Adrenal gland (tissue), 9 donors: ENCODE measurements at regions not wholly inside any gene's neighbourhood (a gene's known extent, or its start where the extent isn't known, plus 50 kb on each side); places are given as distances from the start of the nearest gene placed in this dataset.

Experiments
- DNase-seq, 7 donors: peaks; one replicate each; pipeline ENCODE4 v3.0.0-alpha.2; 2019 to 2020
- H3K27ac ChIP-seq, 5 donors: fragments of 200-600 bp; sonication (generic) in 4 of 5; 1 replicate in 3 of 5; 2 replicates in 2 of 5; pipeline versions ENCODE4 v1.5.1 to v1.8.0; 2016 to 2020; ENCODE audit warnings: mild to moderate bottlenecking in 1 of 5
- H3K27me3 ChIP-seq: fragments of 200-600 bp; 2 replicates; pipeline ENCODE4 v1.8.0; 2021
- H3K36me3 ChIP-seq, 2 donors: fragments of 200-600 bp; replicated peaks in 1 of 2; 1 replicate in 1 of 2; 2 replicates in 1 of 2; pipeline versions ENCODE4 v1.5.1 to v1.8.0; 2018 to 2022
- H3K4me1 ChIP-seq, 2 donors: fragments of 200-600 bp; replicated peaks in 1 of 2; 1 replicate in 1 of 2; 2 replicates in 1 of 2; pipeline versions ENCODE4 v1.5.1 to v1.8.0; 2018 to 2021
- H3K4me3 ChIP-seq, 4 donors: fragments of 200-600 bp; sonication (generic) in 3 of 4; one replicate each; pipeline ENCODE4 v1.5.1; 2016 to 2018
- H3K9me3 ChIP-seq, 3 donors: fragments of 200-600 bp; sonication (generic) in 1 of 3; replicated peaks in 1 of 3; 1 replicate in 2 of 3; 2 replicates in 1 of 3; pipeline versions ENCODE4 v1.5.1 to v1.8.0; 2016 to 2021
- POLR2A ChIP-seq, 2 donors: fragments of 450-650 bp; IDR thresholded peaks; one replicate each; pipeline ENCODE4 v1.6.1; 2017; ENCODE audit warnings: antibody characterized with exemption in 2 of 2, mild to moderate bottlenecking in 2 of 2, moderate library complexity in 1 of 2
- WGBS, 4 donors: extraction: QIAGEN DNeasy Blood & Tissue Kit in 2 of 4; methylation state at CpG; one replicate each; pipeline versions ENCODE4 v1.1.5 to v1.1.7; 2013 to 2017; 5-methylcytosine and 5-hydroxymethylcytosine counted together
- intact Hi-C, 2 donors: fragments of 100-400 bp; cut with DNase I; formaldehyde crosslinking; loops; one replicate each; pipeline versions ENCODE4 v1.14.1 to v1.15.0; 2022 to 2023
- TF ChIP-seq, protein P1 (sequence below), 6 experiments: fragments of 450-650 bp in 4 of 6; fragments of 200-600 bp in 2 of 6; sonication (generic) in 1 of 6; IDR thresholded peaks; 1 replicate in 5 of 6; 2 replicates in 1 of 6; pipeline versions ENCODE4 v1.5.1 to v1.8.0; 2016 to 2021; ENCODE audit warnings: antibody characterized with exemption in 6 of 6, mild to moderate bottlenecking in 2 of 6, moderate library complexity in 1 of 6
- donor health status: healthy with polysubstance abuse.
- donor health status: Bipolar disorder and iron deficiency.
- donor health status: DM: yes; HTN: yes; CAD: no.
- donor health status: DM: no; HTN: no; CAD: no.
- donor health status: DM: no; HTN: no; CAD: no.

DNA sequence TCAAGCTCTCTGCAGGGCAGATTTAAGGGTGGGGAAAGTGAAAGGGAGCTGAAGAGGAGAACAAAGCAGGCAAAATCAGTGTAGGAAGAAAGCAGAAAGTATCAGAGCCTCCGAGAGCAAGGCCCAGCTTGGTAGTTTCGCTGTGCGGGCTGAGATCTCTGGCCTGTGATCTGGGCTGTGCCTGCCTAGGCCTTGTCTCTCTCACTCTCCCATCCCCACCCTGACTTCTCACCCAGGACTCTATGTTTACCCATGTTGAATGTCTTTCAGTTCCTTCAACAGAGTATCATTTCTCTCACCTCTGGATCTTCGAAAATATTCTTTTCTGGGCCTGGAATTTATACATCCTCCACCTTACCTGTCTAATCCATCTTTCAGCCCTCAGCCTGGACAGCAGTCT lies 391.3 kb downstream of the FOXO1 start:
- no peak for DNase-seq
- no peak for TF ChIP-seq POLR2A (IDR thresholded peaks at IDR 0.05)
- TF ChIP-seq, protein P1, sequence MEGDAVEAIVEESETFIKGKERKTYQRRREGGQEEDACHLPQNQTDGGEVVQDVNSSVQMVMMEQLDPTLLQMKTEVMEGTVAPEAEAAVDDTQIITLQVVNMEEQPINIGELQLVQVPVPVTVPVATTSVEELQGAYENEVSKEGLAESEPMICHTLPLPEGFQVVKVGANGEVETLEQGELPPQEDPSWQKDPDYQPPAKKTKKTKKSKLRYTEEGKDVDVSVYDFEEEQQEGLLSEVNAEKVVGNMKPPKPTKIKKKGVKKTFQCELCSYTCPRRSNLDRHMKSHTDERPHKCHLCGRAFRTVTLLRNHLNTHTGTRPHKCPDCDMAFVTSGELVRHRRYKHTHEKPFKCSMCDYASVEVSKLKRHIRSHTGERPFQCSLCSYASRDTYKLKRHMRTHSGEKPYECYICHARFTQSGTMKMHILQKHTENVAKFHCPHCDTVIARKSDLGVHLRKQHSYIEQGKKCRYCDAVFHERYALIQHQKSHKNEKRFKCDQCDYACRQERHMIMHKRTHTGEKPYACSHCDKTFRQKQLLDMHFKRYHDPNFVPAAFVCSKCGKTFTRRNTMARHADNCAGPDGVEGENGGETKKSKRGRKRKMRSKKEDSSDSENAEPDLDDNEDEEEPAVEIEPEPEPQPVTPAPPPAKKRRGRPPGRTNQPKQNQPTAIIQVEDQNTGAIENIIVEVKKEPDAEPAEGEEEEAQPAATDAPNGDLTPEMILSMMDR (IDR thresholded peaks at IDR 0.05): no peak
- 90 to 94% (median 92%) methylated on average over 4 of the region's 4 CpGs for WGBS, 4 donors
- H3K27ac ChIP-seq: no peak overlapping the region
- intact Hi-C loops: no loop called here
- no peak overlapping the region for H3K4me3 ChIP-seq
- no peaks in the 10 kb centered on the region for H3K9me3 ChIP-seq
- H3K27me3 ChIP-seq: no peaks in the 10 kb centered on the region
- no peaks in the 10 kb centered on the region for H3K36me3 ChIP-seq
- H3K4me1 ChIP-seq: peaks cover 0 to 11% of the 10 kb centered on the region in 2 donors

DNA sequence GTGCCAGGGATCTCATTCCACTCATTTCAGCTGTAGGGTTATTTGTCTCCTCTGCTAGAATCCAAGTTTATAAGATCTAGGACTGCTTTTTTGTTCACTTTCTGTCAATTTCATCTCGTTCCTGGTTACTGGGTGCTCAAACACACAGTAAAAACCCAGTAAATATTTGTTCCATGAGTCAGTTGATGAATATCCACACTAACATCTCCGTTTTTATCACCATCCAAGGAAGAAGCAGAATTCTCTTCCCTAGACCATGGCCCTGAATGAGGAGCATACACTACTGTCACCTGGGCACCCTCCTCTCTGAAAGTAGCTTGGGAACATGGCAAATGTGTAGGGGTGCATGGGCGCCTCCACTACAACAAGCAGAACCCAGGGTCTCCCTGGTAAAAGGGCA lies 390.8 kb downstream of the FOXO1 start:
- DNase-seq: no peak
- 83 to 94% (median 84%) methylated on average over 3 of the region's 3 CpGs for WGBS, 4 donors
- Histone ChIP-seq H3K36me3 (no peaks in the 10 kb centered on the region), H3K27ac (no peak overlapping the region), H3K27me3 (no peaks in the 10 kb centered on the region), H3K9me3 (no peaks in the 10 kb centered on the region), H3K4me3 (no peak overlapping the region), H3K4me1 (peaks cover 0 to 11% of the 10 kb centered on the region in 2 donors)
- no peak for TF ChIP-seq POLR2A (IDR thresholded peaks at IDR 0.05)
- TF ChIP-seq, protein P1 (IDR thresholded peaks at IDR 0.05): no peak
- intact Hi-C loops: no loop called here

DNA sequence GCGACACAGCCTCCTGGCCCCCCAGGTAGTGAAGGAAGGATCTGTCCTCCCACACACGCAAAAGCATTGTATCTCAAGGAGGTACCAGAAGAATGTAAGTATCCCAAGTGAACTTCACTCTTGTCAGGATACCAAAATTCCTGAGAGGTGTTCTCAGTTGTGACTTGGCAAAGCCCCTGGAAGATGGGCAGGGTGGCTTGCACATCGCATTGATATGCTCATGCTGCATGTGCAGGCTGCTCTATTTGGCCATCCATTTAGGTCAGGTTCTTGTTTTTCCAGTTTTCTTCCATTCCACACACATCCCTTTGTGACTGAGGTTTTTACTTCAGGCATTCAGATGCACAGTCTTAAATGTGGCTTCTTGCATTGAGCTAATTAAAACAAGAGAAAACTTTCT lies 382.8 kb downstream of the FOXO1 start:
- Histone ChIP-seq H3K4me3 (no peak overlapping the region), H3K27ac (no peak overlapping the region), H3K4me1 (no peaks in the 10 kb centered on the region), H3K27me3 (no peaks in the 10 kb centered on the region), H3K36me3 (no peaks in the 10 kb centered on the region), H3K9me3 (no peaks in the 10 kb centered on the region)
- WGBS, 4 donors: 89 to 100% (median 92%) methylated on average over 3 of the region's 3 CpGs
- no peak for DNase-seq
- intact Hi-C loops: no loop called here
- no peak for TF ChIP-seq POLR2A (IDR thresholded peaks at IDR 0.05)
- TF ChIP-seq, protein P1 (IDR thresholded peaks at IDR 0.05): no peak

DNA sequence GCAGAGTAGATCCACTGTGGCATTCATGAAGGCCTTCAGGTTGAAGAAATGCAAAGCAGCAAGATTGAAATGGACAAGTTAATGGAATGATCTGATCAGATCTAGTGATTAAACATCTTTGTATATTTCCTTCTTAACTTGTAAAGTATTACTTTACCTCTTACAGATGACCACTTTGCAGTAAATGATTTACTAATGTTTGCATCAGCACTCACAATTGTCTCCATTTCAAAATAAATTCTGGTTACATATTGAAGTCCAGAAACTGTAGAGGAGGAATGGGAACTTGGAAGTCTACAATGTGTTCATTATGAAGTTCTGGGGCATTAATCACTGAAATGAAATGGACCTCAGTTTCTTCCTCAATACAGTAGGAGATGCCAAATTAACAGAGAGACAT lies 380.8 kb downstream of the FOXO1 start:
- Histone ChIP-seq H3K36me3 (no peaks in the 10 kb centered on the region), H3K27ac (no peak overlapping the region), H3K4me1 (no peaks in the 10 kb centered on the region), H3K9me3 (no peaks in the 10 kb centered on the region), H3K4me3 (no peak overlapping the region), H3K27me3 (no peaks in the 10 kb centered on the region)
- TF ChIP-seq POLR2A (IDR thresholded peaks at IDR 0.05): no peak
- TF ChIP-seq, protein P1 (IDR thresholded peaks at IDR 0.05): no peak
- intact Hi-C loops: no loop called here
- DNase-seq: no peak
